SW 1271 (cell line): ENCODE measurements at regions not wholly inside any gene's neighbourhood (a gene's known extent, or its start where the extent isn't known, plus 50 kb on each side); places are given as distances from the start of the nearest gene placed in this dataset.

Experiments
- DNase-seq, 2 experiments: peaks; one replicate each; lab custom pipeline; 2025; lab: John Stamatoyannopoulos, UW

DNA sequence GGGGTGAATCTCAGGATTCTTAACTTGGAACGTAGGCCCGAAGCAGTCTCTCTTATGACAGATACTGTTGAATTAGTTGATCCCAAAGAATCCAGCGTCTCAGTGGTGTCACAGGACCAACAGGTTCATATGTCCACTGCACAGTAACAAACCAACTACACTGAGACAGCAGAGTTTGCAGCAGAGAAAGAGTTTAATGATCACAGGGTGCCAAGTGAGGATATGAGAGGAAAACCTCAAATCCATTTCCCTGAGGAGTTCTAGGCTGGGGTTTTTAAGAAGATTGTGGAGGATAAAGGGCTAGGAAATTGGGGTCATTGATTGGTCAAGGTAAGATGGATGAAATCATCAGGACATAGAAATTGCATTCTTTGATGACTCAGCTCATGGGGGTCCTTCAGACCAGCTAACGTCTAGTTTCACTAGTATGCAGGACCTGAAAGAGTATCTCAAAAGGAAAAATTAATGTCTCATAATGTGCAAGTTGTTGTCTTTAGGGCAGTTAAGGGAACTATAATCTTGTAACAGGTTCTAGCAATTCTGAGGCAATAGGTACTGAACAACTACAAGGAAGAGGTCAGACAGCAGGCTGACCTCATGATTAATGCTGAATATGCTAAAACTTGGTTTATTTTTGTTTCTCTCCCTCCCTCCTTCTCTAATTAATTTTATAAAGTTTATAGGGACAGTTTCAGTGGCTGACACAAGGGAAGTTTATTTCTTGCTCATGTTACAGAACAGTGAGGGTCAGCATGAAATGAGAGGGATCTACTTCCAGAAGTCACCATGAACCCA is 310.9 kb upstream of the NEBL start:
- no peak for DNase-seq

DNA sequence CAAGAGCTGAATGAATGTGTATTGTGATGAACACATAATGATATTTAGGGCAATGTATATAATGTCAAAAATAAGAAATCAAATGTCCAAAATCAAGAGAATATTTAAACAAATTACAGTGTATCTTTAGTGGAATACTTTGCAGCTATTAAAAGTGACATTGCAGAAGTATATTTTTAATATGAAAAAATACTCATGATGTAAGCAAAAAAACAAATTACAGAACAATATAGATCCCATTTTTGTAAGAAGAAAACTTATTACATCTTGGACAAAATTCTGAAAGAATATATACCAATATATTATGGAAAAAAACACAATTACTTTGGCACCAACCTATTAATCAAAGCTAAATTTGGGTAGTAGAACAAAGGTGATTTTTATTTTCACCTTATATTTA is 308.2 kb upstream of the NEBL start:
- no peak for DNase-seq

DNA sequence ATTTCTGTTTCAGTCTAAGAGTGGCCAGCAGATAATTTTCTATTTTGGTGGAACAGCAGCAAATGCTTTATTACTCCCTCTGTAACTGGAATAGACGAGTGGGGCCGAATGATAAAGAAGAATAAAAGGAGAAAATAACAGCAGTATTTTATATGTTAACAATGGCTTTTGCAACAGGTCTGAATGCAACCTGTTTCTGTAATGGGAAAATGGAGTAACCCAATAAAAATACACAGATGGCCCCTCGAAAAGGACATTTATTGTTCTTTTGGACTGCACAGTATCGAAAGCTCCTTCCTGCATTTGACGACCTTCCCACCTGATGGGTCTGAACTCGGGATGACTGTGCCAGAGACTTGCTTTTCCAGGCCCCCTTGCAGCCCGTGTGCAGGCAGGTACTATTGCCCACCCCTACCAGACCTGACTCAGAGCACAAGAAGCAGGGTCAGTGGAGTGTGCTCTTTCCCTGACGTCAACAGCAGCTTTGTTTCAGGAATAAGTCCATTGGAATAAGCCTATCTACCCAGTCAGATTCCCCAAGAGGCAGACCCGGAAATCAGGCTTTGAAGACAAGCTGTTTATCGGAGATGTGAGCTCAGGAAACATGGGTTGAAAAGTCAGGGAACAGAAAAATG is 306.5 kb upstream of the NEBL start:
- DNase-seq = no peak

DNA sequence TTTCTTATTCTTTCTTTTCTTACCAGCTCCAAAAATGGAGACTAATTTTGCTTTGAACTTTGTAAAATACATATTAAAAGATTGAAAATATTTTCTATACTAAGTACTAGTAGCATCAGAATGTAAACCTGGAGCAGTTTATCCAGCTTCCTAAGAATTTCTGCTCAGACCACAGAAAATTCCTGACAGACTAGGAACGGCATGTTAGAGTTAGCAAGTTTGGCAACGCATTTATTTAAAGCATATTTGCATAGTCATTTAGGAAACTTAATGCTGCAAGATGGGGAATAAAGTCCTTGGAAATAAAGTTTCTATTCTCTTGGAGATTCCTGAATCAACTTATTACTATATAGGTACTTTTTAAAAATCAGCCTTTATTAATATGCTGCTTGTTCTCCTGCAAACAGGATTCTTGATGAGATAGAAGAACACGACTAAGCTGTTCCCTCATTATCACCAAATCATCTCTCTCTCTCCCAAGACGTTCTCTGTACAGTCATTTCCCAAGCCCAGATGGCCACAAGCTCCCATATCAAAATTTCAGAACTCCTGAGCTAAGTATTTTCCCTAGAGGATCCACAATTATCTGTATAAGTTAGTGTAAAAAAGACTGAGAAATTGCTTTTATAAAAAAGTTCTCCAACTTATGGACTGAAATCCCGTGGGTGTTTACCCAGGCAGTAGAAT is 305.8 kb upstream of the NEBL start:
- no peak for DNase-seq

DNA sequence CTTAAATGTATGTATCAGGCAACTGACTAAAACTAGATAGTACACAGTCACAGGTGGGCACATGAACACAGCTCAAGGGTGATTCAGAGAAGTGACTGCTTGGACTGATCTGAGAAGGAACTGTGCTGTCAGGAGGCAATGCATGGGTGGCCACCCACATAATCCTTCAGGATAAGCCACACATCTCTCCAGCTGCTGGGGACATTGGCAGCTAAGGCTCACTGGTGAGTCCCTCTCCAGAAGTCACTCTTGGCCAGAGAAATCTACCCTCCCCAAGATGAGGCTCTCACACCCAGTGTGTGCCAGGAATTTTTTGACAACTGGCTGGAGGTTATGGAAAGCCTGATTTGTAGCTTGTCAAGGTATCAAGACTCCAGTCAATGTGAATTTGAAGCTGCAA is 302.4 kb upstream of the NEBL start:
- DNase-seq = no peak

DNA sequence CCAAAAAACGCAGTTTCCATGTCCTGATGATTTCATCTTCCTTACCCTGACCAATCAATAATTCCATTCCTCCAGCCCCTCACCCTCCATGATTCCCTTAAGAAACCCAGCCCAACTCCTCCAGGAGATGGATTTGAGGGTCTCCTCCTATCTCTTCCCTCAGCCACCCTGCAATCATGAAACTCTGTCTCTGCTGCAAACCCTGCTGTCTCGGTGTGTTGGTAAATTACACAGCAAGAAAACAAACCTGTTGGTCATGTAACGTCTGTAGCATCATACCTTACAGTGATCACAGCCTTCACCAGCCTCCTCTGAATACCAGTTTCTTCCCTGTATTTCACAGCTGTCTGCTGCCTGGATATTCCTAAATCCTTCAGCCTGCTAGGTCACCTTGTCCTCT is 300.7 kb upstream of the NEBL start:
- DNase-seq = no peak

DNA sequence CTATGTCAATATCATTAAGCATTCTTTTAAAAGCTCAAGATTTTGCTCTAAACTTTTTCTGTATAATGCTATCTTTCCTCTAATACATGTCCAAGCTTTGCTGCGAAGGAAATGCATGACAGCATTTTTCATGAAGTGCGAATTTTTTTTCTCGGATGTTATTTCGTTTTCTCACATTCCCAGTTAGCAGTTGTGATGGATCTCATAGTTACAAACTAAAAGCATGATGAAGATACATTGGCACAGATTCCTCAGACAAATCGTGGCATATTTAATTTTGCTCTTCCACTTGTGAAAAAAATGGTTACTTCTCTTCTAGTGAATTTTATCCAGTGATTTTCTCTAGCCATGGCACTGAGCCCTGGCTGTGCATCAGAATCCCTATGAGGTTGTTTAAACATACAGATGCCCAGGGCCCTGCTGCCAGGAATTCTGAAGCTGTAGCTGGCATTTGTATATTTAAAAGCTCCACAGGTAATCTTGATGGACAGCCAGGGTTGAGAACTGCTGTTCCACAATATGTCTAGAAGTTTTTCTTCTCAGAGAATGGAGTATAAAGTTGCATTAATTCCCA is 299.8 kb upstream of the NEBL start:
- no peak for DNase-seq

DNA sequence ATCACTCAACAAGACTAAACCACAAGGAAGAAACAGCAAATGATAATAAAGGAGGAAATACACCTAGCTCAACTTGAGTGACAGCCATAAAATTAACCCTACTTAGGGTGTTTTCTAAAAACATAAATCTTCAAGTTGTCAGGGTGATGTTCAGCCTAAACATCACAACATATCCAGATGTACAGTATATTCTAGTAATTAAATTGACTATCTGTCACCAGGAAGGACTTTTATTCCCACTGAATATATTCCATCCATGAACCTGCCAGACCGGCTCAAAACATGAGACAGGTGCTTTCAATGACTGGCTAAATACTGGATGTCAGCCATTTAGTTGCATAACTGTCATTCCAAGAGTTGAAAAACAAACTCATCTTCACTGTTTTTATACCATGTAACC is 298.1 kb upstream of the NEBL start:
- DNase-seq = no peak

DNA sequence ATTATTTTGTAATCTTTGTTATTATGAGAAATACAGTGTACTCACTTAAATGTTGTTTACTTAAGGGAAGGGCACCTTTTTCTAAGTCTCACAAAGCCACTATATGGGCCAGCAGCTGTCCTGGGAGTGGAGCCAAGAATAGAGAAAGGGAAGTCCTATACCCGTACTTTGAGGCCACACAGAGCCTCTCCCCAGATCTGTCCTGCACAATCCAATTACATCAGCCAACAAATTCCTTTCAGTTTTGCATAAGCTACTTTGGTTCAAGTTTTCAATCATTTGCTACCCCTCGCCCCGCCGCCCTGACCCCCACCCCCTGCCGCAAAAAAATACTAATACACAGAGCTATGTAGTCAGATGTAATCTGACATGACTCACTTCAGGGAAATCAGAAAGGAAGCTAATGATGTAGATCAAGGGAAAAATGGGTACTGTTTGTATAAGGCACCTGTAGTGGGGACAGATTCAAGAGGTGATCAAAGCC is 297.4 kb upstream of the NEBL start:
- DNase-seq = no peak

DNA sequence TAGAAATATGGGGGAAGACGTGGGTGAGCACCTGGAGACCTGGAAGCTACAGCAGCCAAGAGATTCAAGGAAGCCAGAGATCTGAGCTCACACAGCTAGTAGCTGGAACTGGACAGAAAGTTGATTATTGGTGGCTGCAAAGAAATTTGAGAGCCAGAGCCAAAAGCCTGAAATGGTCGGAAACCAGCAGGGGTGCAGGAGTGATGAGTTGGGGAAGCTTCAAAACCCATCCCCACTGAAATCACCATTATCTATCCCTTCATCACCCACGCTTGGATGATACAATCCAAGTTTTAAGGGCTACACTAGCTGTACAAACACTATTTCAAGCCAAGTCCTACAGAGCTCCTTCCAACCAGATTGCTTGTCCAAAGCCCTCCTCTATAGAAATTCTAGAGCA is 296.1 kb upstream of the NEBL start:
- no peak for DNase-seq

DNA sequence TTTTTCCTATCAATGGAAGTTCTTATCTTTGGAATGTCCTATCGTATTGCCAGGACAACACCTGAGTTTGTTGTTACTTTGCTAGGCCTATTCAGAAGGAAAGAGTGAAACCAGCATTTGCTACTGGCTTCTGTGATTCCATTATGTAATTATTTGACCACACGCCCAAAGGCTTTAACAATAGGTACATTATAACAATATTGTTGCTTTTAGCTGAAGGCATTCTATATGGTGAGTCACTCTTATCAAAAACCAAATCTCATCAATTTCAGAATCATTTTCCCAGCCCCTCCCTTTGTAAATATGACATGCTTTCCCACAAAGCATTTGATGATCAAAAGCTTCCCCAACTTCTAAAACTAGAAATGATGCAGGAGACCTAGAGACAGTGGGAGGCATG is 294.4 kb upstream of the NEBL start:
- DNase-seq = no peak

DNA sequence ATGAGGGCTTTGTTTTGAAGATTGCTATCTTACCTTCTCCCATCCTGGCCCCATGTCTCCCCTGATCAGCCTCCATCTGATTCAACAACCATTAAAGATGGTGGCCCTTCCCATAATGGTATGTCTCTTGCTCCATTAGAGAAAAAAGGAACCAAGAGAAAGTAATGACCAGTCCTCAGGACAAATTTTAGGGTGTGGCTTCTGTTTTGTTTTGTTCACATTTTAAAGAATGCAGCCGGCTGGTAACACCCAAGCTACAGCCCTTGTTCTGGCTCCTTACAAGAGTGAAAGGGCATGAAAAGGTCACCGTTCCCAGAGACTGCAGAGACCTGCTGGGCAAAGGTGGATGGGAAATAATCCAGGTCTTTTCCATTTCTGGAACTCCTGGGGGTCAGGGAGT is 287.9 kb upstream of the NEBL start:
- DNase-seq = no peak

DNA sequence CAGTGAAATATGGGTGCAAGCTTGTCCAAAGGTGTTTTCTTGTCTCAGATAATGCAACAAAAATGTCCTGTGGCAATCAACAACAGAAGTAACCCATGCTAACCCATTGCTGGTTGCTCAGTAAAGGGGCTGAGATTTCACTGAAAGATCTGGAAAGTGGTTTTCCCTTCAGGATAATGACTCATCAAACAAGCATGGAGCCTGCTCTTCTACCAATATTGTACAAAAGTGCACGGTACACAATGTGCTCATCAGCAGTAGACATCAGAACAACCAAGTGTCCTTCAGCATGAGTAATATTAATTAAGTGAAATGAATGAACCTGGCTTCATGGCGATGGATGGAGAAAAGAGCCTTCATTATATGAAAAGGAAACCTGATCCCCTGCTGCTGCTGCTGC is 287.1 kb upstream of the NEBL start:
- no peak for DNase-seq

DNA sequence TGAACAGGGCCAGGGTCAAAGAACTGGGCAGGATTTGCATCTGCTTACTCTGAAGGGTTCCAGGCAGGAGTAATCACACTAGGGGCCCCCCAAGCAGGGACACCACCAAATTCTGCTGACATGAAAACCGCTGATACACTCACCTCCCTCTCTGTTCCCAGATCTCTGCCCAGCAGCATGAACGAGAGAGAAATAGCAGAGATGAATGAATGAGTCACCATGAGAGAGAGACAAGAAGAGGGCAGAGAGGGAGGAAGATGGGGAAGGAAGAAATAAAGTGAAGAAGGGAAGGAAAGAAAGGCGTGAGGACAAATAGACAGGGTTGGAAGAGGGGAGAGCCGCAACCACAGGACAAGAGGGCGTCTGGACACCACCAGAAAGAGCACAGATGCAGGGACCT is 285.9 kb upstream of the NEBL start:
- DNase-seq = no peak

DNA sequence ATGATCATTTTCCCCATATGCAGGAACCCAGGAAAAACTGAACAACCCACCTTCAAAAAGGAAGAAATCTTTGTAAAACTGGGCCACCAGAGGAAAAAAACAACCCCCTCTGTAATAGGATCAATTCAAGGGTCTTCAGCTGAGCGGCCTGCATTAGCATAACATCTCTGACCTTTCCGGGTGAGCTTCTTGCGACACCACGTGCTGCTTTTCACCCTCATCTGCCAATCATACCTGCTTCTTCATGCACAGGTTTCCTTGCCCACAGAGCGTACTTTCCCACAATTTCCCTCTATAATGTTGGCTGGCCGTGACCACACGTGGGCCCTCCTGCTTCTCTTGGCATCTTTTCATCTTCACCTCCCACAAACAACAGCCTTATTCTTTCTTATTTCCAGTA is 284.3 kb upstream of the NEBL start:
- no peak for DNase-seq

DNA sequence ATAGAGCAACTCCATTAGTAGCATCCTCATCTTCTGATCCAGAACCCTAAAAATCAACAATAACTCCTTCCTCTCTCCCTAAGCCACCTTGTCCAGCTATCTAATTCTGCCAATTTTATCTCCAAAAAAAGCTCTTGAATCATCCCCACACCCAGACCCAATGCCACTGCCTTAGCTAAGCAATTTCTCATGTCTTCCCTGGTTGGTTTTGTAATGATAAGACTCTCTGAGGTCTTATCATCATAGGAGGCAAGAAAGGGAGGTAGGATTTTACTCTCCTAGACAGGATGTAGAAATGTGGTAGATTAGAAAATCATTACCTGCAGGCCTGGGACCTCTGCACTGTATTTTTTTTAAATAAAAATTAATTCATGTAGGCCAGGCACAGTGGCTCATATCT is 283.5 kb upstream of the NEBL start:
- no peak for DNase-seq

DNA sequence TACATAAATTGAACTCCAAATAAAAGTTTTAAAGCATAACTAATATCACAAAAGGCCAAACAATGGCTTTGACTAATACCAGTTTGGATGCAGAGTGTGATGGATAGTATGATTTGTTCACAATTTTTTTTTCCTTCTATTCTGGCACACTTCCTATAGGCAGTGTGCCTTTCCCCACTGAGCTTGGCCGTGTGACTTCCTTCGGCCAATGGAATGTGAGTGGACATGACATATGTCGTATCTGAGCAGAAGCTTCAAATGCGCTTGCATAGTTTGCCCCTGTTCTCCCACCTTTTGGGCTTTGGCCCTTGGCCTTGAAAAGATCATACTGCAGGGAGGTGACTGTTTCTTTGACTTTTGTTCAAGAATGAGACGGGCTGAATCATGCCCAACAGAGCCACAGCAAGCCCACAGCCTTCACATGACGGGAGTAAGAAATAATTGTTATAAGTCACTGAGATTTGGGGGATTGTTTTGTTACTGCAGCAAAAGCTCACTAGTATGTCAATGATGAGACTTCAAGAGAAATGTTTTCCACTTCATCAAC is 279.9 kb upstream of the NEBL start:
- DNase-seq = no peak

DNA sequence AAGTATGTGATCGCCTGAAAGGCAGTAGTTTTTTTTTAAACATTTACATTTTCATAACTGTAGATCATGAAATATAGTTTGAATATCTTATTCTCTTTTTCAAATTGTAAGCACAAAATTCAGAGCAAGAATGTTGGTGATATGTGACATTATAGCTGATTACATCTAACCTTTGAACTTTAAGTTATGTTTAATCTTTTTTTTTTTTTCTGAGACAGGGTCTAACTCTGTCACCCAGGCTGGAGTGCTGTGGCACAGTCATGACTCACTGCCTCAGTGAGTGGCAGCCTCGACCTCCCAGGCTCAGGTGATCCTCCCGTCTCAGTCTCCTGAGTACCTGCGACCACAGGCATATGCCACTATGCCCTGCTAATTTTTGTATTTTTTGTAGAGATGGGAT is 278.7 kb upstream of the NEBL start:
- DNase-seq = no peak

DNA sequence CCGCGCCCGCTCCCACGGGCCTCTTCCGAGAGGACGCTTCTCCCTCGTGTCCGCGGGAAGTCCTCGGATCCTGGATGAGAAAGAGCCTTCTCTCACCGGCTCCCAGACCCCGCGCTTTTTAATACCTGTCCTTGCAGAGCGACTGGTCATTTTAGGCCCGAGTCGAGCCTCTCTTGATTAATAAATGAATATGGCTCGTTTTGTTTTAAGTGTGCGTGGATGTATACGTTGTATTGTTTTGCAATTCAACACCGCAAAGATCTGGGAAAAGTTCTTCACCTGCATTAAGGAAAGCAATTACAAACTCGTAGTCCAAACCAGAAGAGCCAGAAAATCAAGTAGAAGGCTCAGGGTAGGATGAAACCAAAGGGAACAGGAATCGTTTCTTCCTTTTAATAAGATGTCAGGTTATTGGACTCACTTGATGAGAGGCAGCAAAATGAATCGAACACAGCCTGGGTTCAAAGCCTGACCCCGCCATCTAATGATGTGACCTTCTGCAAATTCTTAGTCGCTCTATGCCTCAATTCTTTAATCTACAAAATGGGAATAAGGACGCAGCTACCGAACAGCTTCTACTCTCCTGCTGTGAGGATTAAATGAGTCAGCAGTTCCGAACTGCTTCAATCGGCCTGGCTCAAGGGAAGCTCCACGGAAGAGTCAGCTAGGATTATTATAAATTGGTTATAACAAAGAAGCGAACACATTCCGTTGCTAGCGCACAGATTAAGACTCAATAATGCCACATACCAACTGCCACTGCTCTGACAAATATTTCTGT is 277.8 kb upstream of the NEBL start:
- no peak for DNase-seq

DNA sequence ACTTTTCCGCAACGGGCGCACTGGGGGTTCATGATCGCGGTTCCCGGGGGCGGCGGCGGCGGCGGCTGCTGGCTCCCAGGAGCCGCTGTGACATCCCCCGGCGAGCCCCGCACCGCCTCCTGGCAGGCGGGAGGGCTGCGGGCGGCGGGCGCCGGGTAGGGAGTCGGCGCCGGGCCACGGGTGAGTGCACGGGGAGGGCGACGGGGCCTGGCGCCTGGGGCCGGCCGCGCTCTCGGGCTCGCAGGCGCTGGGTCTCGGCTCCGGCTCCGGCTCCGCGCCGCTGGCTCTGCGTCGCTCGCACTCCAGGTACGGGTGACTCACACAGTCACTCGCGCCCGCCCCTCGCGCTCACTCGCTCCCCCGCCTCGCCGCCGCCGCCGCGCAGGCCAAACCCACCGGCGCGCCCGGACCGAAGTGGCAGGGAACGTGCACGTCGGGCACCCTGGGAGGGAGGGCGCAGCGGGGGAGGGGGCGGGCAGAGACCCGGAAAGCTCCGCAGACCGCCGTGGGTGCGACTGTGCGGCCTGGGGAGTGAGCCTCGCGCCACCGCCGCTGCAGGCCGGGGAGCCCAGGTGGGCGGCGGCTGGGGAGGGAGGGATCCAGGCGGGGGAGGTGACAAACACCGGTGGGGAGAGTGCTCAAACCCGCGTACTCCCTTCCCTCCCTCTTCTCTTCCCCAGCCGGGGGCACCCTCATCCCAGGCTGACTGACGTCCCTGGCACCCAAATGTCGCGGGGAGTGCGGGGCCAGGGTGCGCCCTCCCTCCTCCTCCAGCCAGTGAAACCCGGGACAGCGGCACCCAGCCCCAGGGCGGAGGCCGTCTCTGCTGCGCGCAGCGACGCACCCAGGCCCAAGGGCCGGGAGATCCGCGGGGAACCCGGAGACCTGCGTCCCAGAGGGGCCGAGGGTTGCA is 276.9 kb upstream of the NEBL start:
- DNase-seq = no peak
